WTC11 (cell line): ENCODE measurements at regions not wholly inside any gene's neighbourhood (a gene's known extent, or its start where the extent isn't known, plus 50 kb on each side); places are given as distances from the start of the nearest gene placed in this dataset.

Experiments
- ATAC-seq: fragments of 200-7000 bp; cut with Tn5 transposase; 2 replicates; pipeline ENCODE4 v1.10.0; 2021; ENCODE audit warnings: mild to moderate bottlenecking, moderate library complexity
- CTCF ChIA-PET: fragments of 300-600 bp; sonication (Branson Sonifier 250); formaldehyde crosslinking; loops from one replicate; lab custom pipeline; 2021; ENCODE audit warnings: antibody characterized with exemption; lab: Charles Lee
- POLR2A ChIA-PET: fragments of 350-600 bp; sonication (Branson Sonifier 250); formaldehyde crosslinking; loops from one replicate; lab custom pipeline; 2021; ENCODE audit warnings: antibody characterized with exemption; lab: Charles Lee
- DNase-seq: peaks from one replicate; pipeline ENCODE4 v3.0.0; 2021; ENCODE audit warnings: low spot score
- H3K27ac Mint-ChIP-seq: 2 replicates; pipeline ENCODE4 v1.8.0; 2021; ENCODE audit warnings: mixed read lengths
- H3K27me3 Mint-ChIP-seq: 2 replicates; pipeline ENCODE4 v1.8.0; 2021; ENCODE audit warnings: low read depth, mild to moderate bottlenecking, moderate library complexity, mixed read lengths
- H3K36me3 Mint-ChIP-seq: 2 replicates; pipeline ENCODE4 v1.8.0; 2021; ENCODE audit warnings: mixed read lengths
- H3K4me1 Mint-ChIP-seq: 2 replicates; pipeline ENCODE4 v1.8.0; 2022; ENCODE audit warnings: mixed read lengths
- H3K4me3 Mint-ChIP-seq: 2 replicates; pipeline ENCODE4 v1.8.0; 2021; ENCODE audit warnings: mild to moderate bottlenecking, moderate library complexity, mixed read lengths
- H3K9me3 Mint-ChIP-seq: 2 replicates; pipeline ENCODE4 v1.8.0; 2021; ENCODE audit warnings: mixed read lengths
- ELF4 ChIP-seq: sonication (generic); formaldehyde crosslinking; IDR thresholded peaks from 2 replicates; pipeline ENCODE4 v1.8.1; 2022; ENCODE audit warnings: low read depth, mild to moderate bottlenecking, moderate library complexity, missing genetic modification reagents
- IRF2 ChIP-seq: sonication (generic); formaldehyde crosslinking; IDR thresholded peaks from 2 replicates; pipeline ENCODE4 v1.8.0; 2022; ENCODE audit warnings: low read depth, missing genetic modification reagents, borderline replicate concordance
- MYBL2 ChIP-seq: sonication (generic); formaldehyde crosslinking; IDR thresholded peaks from 2 replicates; pipeline ENCODE4 v1.8.1; 2023; ENCODE audit warnings: mild to moderate bottlenecking, moderate library complexity, missing genetic modification reagents
- NFYB ChIP-seq: sonication (generic); formaldehyde crosslinking; conservative IDR thresholded peaks from 2 replicates; pipeline ENCODE4 v1.8.0; 2022; ENCODE audit warnings: low read depth, missing genetic modification reagents
- RELA ChIP-seq: sonication (generic); formaldehyde crosslinking; IDR thresholded peaks from 2 replicates; pipeline ENCODE4 v1.8.1; 2022; ENCODE audit warnings: missing genetic modification reagents, mild to moderate bottlenecking, borderline replicate concordance
- ZNF263 ChIP-seq: sonication (generic); formaldehyde crosslinking; IDR thresholded peaks from 2 replicates; pipeline ENCODE4 v1.8.1; 2022; ENCODE audit warnings: low read depth, mild to moderate bottlenecking, moderate library complexity, missing genetic modification reagents
- ZNF317 ChIP-seq: sonication (generic); formaldehyde crosslinking; IDR thresholded peaks from 2 replicates; pipeline ENCODE4 v1.8.1; 2023; ENCODE audit warnings: low read depth, mild to moderate bottlenecking, moderate library complexity, missing genetic modification reagents, borderline replicate concordance
- TF ChIP-seq, protein P1 (sequence below): sonication (generic); formaldehyde crosslinking; IDR thresholded peaks from 2 replicates; pipeline ENCODE4 v1.8.1; 2023; ENCODE audit warnings: mild to moderate bottlenecking, missing genetic modification reagents, borderline replicate concordance
- TF ChIP-seq, protein P2 (sequence below): fragments of 250-450 bp; sonication (Bioruptor Pico); IDR thresholded peaks from 2 replicates; pipeline ENCODE4 v1.9.0; 2021; ENCODE audit warnings: mild to moderate bottlenecking, borderline replicate concordance
- TF ChIP-seq, protein P3 (sequence below): sonication (generic); formaldehyde crosslinking; IDR thresholded peaks from 2 replicates; pipeline ENCODE4 v1.8.1; 2022; ENCODE audit warnings: missing genetic modification reagents, borderline replicate concordance
- TF ChIP-seq, protein P4 (sequence below): sonication (generic); formaldehyde crosslinking; IDR thresholded peaks from 2 replicates; pipeline ENCODE4 v1.8.0; 2022; ENCODE audit warnings: missing genetic modification reagents
- TF ChIP-seq, protein P5 (sequence below): sonication (generic); formaldehyde crosslinking; IDR thresholded peaks from 2 replicates; pipeline ENCODE4 v1.8.1; 2023; ENCODE audit warnings: mild to moderate bottlenecking, moderate library complexity, missing genetic modification reagents
- TF ChIP-seq, protein P6 (sequence below): sonication (generic); formaldehyde crosslinking; IDR thresholded peaks from 2 replicates; pipeline ENCODE4 v1.8.1; 2023; ENCODE audit warnings: mild to moderate bottlenecking, missing genetic modification reagents
- TF ChIP-seq, protein P7 (sequence below): sonication (generic); formaldehyde crosslinking; IDR thresholded peaks from 2 replicates; pipeline ENCODE4 v1.8.1; 2023; ENCODE audit warnings: mild to moderate bottlenecking, missing genetic modification reagents
- TF ChIP-seq, protein P8 (sequence below): sonication (generic); formaldehyde crosslinking; IDR thresholded peaks from 2 replicates; pipeline ENCODE4 v1.8.1; 2022; ENCODE audit warnings: mild to moderate bottlenecking, moderate library complexity, missing genetic modification reagents

DNA sequence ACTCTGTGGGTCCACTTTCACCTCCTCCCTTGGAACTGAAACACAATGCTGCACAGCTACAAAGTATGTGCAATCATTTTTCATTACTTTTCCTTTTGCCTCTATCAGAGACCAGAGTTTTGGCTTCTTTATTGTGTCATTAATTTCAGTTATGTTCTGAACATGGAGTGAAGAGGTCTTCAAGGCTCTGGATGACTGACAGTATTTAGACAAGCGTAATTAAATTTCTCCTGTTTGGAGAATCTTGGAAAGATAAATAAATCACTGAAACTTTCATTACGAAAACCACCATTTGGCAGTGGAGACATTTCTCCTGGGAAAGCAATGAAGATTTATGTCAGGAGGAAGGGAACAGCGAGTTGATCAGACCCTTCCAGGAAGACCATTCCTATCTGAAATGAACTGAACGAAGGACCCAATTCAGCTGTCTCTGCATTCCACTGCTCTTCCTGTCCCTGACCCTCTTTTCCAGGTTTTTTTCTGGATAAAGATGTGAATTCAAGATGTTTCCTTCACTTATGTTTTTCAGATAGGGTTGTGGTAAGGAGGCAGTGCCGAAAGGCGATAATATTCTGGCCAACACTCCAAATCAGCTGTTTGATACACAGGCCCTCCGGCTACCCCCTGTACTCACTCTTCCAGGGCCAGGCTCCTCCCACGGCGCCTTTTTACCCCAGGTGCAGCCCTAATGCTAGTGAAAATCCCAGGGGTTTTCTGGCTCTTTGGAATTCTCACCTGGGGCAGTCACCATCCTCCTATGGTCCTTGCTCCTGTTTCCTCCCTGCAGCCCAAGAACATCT lies 77.2 kb upstream of the OSMR start:
- ChIA-PET POLR2A (no interaction called here), CTCF (interaction anchor here (1.6 kb wide), 1 partner anchor 41 kb away, joined by 5 read pairs; no protein-coding TSS in a partner anchor)
- peaks cover 28% of the 10 kb centered on the region for H3K9me3 Mint-ChIP-seq
- DNase-seq (no peak), ATAC-seq (no peak)
- no peak overlapping the region for H3K4me3 Mint-ChIP-seq
- H3K27ac Mint-ChIP-seq: no peak overlapping the region
- H3K36me3 Mint-ChIP-seq: peaks cover 17% of the 10 kb centered on the region
- peaks cover 7% of the 10 kb centered on the region for H3K4me1 Mint-ChIP-seq
- no peaks in the 10 kb centered on the region; the same call in 1 of the 2 replicates for H3K27me3 Mint-ChIP-seq
- TF ChIP-seq, protein P1, sequence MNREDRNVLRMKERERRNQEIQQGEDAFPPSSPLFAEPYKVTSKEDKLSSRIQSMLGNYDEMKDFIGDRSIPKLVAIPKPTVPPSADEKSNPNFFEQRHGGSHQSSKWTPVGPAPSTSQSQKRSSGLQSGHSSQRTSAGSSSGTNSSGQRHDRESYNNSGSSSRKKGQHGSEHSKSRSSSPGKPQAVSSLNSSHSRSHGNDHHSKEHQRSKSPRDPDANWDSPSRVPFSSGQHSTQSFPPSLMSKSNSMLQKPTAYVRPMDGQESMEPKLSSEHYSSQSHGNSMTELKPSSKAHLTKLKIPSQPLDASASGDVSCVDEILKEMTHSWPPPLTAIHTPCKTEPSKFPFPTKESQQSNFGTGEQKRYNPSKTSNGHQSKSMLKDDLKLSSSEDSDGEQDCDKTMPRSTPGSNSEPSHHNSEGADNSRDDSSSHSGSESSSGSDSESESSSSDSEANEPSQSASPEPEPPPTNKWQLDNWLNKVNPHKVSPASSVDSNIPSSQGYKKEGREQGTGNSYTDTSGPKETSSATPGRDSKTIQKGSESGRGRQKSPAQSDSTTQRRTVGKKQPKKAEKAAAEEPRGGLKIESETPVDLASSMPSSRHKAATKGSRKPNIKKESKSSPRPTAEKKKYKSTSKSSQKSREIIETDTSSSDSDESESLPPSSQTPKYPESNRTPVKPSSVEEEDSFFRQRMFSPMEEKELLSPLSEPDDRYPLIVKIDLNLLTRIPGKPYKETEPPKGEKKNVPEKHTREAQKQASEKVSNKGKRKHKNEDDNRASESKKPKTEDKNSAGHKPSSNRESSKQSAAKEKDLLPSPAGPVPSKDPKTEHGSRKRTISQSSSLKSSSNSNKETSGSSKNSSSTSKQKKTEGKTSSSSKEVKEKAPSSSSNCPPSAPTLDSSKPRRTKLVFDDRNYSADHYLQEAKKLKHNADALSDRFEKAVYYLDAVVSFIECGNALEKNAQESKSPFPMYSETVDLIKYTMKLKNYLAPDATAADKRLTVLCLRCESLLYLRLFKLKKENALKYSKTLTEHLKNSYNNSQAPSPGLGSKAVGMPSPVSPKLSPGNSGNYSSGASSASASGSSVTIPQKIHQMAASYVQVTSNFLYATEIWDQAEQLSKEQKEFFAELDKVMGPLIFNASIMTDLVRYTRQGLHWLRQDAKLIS (CRISPR knock-in tag): no peak
- TF ChIP-seq, protein P2, sequence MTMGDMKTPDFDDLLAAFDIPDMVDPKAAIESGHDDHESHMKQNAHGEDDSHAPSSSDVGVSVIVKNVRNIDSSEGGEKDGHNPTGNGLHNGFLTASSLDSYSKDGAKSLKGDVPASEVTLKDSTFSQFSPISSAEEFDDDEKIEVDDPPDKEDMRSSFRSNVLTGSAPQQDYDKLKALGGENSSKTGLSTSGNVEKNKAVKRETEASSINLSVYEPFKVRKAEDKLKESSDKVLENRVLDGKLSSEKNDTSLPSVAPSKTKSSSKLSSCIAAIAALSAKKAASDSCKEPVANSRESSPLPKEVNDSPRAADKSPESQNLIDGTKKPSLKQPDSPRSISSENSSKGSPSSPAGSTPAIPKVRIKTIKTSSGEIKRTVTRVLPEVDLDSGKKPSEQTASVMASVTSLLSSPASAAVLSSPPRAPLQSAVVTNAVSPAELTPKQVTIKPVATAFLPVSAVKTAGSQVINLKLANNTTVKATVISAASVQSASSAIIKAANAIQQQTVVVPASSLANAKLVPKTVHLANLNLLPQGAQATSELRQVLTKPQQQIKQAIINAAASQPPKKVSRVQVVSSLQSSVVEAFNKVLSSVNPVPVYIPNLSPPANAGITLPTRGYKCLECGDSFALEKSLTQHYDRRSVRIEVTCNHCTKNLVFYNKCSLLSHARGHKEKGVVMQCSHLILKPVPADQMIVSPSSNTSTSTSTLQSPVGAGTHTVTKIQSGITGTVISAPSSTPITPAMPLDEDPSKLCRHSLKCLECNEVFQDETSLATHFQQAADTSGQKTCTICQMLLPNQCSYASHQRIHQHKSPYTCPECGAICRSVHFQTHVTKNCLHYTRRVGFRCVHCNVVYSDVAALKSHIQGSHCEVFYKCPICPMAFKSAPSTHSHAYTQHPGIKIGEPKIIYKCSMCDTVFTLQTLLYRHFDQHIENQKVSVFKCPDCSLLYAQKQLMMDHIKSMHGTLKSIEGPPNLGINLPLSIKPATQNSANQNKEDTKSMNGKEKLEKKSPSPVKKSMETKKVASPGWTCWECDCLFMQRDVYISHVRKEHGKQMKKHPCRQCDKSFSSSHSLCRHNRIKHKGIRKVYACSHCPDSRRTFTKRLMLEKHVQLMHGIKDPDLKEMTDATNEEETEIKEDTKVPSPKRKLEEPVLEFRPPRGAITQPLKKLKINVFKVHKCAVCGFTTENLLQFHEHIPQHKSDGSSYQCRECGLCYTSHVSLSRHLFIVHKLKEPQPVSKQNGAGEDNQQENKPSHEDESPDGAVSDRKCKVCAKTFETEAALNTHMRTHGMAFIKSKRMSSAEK (CRISPR knock-in tag): no peak
- TF ChIP-seq ZNF317 (CRISPR knock-in tag) (no peak), ZNF263 (CRISPR knock-in tag) (no peak), RELA (CRISPR knock-in tag) (no peak), MYBL2 (no peak), NFYB (no peak), ELF4 (CRISPR knock-in tag) (no peak), IRF2 (CRISPR knock-in tag) (no peak)
- TF ChIP-seq, protein P3, sequence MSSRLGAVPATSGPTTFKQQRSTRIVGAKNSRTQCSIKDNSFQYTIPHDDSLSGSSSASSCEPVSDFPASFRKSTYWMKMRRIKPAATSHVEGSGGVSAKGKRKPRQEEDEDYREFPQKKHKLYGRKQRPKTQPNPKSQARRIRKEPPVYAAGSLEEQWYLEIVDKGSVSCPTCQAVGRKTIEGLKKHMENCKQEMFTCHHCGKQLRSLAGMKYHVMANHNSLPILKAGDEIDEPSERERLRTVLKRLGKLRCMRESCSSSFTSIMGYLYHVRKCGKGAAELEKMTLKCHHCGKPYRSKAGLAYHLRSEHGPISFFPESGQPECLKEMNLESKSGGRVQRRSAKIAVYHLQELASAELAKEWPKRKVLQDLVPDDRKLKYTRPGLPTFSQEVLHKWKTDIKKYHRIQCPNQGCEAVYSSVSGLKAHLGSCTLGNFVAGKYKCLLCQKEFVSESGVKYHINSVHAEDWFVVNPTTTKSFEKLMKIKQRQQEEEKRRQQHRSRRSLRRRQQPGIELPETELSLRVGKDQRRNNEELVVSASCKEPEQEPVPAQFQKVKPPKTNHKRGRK (CRISPR knock-in tag): no peak
- TF ChIP-seq, protein P4, sequence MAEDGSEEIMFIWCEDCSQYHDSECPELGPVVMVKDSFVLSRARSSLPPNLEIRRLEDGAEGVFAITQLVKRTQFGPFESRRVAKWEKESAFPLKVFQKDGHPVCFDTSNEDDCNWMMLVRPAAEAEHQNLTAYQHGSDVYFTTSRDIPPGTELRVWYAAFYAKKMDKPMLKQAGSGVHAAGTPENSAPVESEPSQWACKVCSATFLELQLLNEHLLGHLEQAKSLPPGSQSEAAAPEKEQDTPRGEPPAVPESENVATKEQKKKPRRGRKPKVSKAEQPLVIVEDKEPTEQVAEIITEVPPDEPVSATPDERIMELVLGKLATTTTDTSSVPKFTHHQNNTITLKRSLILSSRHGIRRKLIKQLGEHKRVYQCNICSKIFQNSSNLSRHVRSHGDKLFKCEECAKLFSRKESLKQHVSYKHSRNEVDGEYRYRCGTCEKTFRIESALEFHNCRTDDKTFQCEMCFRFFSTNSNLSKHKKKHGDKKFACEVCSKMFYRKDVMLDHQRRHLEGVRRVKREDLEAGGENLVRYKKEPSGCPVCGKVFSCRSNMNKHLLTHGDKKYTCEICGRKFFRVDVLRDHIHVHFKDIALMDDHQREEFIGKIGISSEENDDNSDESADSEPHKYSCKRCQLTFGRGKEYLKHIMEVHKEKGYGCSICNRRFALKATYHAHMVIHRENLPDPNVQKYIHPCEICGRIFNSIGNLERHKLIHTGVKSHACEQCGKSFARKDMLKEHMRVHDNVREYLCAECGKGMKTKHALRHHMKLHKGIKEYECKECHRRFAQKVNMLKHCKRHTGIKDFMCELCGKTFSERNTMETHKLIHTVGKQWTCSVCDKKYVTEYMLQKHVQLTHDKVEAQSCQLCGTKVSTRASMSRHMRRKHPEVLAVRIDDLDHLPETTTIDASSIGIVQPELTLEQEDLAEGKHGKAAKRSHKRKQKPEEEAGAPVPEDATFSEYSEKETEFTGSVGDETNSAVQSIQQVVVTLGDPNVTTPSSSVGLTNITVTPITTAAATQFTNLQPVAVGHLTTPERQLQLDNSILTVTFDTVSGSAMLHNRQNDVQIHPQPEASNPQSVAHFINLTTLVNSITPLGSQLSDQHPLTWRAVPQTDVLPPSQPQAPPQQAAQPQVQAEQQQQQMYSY: no peak
- TF ChIP-seq, protein P5, sequence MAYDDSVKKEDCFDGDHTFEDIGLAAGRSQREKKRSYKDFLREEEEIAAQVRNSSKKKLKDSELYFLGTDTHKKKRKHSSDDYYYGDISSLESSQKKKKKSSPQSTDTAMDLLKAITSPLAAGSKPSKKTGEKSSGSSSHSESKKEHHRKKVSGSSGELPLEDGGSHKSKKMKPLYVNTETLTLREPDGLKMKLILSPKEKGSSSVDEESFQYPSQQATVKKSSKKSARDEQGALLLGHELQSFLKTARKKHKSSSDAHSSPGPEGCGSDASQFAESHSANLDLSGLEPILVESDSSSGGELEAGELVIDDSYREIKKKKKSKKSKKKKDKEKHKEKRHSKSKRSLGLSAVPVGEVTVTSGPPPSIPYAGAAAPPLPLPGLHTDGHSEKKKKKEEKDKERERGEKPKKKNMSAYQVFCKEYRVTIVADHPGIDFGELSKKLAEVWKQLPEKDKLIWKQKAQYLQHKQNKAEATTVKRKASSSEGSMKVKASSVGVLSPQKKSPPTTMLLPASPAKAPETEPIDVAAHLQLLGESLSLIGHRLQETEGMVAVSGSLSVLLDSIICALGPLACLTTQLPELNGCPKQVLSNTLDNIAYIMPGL (CRISPR knock-in tag): no peak
- TF ChIP-seq, protein P6, sequence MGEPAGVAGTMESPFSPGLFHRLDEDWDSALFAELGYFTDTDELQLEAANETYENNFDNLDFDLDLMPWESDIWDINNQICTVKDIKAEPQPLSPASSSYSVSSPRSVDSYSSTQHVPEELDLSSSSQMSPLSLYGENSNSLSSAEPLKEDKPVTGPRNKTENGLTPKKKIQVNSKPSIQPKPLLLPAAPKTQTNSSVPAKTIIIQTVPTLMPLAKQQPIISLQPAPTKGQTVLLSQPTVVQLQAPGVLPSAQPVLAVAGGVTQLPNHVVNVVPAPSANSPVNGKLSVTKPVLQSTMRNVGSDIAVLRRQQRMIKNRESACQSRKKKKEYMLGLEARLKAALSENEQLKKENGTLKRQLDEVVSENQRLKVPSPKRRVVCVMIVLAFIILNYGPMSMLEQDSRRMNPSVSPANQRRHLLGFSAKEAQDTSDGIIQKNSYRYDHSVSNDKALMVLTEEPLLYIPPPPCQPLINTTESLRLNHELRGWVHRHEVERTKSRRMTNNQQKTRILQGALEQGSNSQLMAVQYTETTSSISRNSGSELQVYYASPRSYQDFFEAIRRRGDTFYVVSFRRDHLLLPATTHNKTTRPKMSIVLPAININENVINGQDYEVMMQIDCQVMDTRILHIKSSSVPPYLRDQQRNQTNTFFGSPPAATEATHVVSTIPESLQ (CRISPR knock-in tag): no peak
- TF ChIP-seq, protein P7, sequence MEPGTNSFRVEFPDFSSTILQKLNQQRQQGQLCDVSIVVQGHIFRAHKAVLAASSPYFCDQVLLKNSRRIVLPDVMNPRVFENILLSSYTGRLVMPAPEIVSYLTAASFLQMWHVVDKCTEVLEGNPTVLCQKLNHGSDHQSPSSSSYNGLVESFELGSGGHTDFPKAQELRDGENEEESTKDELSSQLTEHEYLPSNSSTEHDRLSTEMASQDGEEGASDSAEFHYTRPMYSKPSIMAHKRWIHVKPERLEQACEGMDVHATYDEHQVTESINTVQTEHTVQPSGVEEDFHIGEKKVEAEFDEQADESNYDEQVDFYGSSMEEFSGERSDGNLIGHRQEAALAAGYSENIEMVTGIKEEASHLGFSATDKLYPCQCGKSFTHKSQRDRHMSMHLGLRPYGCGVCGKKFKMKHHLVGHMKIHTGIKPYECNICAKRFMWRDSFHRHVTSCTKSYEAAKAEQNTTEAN (CRISPR knock-in tag): no peak
- TF ChIP-seq, protein P8, sequence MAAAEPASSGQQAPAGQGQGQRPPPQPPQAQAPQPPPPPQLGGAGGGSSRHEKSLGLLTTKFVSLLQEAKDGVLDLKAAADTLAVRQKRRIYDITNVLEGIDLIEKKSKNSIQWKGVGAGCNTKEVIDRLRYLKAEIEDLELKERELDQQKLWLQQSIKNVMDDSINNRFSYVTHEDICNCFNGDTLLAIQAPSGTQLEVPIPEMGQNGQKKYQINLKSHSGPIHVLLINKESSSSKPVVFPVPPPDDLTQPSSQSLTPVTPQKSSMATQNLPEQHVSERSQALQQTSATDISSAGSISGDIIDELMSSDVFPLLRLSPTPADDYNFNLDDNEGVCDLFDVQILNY (CRISPR knock-in tag): no peak
